HG02588 (cell line): ENCODE measurements at regions not wholly inside any gene's neighbourhood (a gene's known extent, or its start where the extent isn't known, plus 50 kb on each side); places are given as distances from the start of the nearest gene placed in this dataset.

ENCODE experiments used
- ATAC-seq: cut with Tn5 transposase; IDR thresholded peaks from one replicate; pipeline ENCODE4 v1.9.1; 2021; ENCODE audit warnings: mild to moderate bottlenecking, moderate library complexity; ENCODE audit not compliant: unreplicated experiment

DNA sequence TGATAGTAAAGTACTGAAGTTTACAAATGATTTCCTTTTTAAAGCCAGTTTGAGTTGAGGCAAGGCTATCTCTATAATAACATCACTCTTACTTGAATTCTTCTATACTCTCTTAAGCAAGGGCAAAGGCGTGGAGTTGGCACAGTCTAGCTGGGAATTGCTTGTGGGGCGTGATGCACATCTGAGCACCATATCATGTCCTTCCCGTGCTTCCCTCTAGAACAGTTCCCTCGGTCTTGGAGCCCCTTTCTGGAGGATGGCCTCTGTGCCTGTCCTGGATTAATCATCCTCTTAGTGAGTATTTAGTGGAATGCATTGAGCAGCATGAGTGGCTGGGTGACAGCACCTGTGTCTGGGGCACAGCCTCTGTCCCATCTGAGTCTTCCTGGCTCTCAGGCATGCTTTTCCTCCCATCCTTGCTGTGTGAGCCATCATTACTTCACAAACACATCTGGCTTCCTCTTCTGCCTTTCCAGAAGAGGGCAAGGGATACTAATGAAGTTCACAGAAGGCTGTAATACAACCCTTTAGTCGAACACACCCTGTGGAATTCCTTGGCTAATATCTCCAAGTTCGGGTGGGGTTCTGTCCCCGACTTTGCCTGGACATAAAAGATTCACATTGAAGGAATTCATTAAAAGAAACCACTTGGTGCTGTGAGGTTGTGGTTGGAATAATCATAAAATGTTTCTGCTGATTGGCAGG is 188.2 kb downstream of the FNDC1 start:
- ATAC-seq, result no peak

DNA sequence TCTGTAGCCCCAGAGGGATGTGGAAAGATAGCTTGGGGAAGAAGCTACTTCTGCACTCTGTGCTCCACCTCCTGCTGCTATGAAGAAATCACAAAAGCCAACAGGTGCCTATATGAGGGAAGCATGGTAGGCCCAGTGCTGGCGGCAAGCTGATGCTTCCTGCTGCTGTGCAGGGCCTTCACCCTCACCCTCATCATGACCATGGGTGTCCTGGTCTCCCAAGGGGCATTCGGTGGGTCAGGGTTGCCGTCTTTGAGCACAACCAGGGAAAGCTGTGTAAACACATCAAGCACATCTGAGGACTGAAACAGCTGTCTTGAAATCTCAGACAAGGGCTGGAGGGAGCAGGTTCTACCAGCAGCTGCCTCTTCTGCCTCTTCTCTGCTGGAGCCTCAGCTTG is 184.0 kb downstream of the FNDC1 start:
- ATAC-seq, result no peak

DNA sequence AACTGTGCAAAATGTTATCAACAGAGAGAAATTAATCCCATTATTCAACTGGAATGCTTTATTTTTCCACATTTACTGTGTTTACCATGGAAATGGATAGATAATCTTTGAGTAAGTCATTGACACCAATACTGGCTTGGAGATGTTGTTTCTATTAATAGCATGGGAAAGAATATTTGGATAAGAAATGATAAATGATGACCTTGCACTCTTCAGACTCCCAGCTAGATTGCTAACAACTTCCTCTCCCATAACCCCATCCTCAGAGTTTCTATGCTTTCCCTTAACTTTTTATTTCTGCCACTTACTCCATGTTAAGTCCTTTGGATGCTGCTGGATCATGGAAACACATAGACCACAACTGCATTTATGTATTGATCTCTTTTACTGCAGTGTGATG is 182.5 kb downstream of the FNDC1 start:
- ATAC-seq, result no peak

DNA sequence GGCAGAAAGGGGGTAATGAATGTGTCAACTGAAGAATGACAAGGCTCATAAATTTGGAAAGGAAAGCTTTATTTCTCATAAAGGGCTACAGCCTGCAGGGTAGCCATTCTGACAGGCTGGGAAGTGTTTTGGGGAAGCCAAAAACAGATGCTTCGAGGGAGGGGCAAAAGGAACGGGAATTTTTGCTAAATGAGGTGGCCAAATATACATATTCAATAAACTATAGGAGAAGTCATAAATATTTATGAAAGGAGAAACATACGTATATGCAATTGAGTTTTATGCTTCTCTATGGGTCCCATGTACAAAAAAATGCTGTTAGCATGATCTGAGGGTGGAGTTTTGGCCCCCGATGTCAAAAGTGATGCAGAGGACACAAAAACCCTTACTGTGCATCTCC is 180.7 kb downstream of the FNDC1 start:
- ATAC-seq, result no peak

DNA sequence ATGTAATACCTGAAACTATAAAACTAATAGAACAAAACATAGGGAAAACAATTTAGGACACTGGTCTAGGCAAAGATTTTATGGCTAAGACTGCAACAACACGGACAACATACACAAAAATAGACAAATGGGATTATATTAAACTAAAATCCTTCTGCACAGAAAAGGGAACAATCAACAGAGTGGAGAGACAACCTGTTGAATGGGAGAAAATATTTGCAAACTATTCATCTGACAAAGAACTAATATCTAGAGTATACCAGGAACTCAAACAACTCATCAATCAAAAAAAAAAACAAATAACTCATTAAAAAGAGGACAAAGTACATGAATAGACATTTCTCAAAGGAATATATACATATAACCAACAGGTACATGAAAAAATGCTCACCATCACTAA is 174.5 kb downstream of the FNDC1 start:
- no peak for ATAC-seq

DNA sequence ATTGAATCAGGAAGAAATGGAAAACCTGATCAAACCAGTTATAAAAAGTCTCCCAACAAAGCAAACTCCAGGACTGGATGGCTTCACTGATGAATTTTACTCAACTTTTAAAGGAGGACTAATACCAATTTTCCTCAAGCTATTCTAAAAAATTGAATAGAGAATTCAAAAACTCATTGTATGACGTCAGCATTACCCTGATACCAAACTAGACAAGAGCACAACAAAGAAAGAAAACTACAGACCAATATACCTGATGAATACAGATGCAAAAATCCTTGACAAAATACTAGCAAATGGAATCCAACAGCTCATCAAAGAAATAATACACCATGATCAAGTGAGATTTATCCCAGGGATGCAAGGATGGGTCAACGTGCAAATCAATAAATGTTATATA is 172.9 kb downstream of the FNDC1 start:
- no peak for ATAC-seq

DNA sequence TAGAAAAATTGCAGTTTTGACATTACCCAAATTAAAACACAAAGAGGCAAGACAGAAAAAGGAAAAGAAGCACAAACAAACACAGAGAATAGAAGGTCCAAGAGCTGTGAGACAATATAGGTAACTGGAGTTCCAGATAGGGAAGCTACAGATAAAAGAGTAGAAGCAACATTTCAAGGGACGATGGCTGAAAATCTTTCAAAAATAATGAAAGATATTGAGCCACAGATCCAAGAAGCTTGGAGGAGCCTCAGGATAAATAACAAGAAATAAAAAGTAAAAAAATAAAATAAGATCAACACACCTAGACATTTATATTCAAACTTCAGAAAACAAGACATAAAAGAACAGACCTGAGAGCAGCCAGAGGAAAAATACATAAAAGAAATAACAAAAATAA is 164.9 kb downstream of the FNDC1 start:
- no peak for ATAC-seq

DNA sequence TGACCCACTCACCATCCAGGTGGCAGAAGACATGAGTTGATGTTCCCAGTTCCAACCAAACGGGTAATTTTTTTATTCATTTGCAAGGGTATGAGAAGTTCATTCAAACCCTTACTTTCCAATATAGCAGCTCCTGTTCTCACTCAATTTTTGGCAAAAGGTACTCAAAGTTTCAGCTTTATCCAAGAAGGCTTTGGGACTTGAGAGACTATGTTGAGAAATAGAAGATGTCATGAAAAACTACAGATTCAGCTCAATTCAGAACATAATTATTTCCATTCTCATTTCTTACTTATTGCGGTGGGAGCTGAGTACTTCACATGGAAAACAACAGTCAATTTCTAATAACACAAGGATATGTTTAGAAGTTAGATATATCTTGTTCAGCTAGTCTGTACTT is 162.3 kb downstream of the FNDC1 start:
- ATAC-seq, result no peak

DNA sequence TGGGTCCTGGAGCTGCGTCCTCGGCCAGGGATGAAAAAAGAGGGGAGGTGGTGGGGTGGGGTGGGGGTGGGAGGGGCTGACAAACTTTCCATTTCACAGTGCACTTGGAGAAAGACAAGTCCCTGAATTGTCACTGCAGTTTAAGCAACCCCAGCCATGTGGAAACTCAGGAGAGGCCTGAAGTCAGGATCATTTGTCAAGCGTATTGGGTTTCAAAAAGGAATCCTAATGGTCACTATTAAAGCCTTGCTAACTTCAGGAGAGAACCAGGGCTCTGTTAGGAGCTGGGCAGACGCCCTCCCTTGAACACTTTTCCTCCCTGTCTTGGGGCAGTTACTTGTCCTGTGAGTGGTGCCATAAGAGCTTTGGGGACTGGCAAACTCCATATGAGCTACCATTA is 159.9 kb downstream of the FNDC1 start:
- no peak for ATAC-seq

DNA sequence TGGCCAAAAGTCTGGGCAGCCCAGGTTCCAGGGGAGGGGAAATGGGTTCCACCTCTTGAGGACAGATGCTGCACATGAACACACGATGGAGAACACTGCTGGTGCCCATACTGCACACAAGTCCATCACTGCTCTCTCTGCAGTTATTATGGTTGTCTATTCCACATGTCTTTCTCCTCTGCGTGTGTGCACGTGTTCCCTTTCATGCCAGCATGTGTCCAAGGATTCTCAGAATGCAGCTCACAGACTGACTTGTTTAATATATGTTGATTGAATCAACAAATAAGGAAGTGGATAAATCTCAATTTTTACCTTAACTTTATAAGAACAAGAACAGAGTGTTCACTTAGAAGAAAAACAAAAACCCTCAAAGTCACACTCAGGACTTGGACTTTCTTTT is 158.9 kb downstream of the FNDC1 start:
- ATAC-seq, result no peak

DNA sequence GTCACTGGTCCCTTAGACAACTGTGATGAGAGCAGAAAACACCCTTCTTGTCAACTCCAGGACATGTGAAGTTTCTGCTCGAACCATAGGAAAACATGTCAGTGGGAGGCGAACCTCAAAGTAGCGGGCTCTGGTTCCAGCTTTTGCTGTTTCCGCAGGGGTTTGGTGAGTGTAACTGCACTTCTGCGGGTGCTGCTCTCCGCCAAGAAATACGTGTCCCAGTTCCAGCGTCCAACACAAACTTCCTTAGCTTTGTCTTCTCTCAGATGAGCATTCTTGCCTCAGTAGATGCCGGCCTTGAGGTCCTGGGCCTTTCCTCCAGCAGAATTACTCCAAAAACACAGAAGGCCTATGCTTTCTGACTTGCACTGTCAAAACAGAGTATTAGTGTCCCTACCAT is 156.3 kb downstream of the FNDC1 start:
- ATAC-seq, result no peak

DNA sequence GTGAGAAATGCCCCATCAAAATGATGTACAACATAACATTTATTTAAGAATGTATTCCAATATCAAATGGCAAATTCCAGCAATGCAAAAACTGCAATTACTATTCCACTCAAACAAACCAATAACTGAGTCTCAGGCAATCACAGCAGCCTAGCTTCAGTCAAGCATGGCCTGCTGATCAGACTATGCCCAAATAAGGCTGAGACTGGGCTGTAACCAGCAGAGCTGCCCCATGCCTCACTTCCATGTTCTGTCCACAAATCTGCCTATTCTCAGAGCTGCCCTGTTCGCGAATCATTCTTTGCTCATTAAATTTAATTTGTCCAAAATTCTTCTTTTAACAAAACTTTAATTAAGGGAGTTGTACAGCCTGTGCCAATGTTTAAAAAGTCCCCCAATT is 155.4 kb downstream of the FNDC1 start:
- ATAC-seq, result no peak
